PC-3 (cell line): ENCODE measurements at regions not wholly inside any gene's neighbourhood (a gene's known extent, or its start where the extent isn't known, plus 50 kb on each side); places are given as distances from the start of the nearest gene placed in this dataset.

Experiments used
- ATAC-seq: fragments of 200-7000 bp; cut with Tn5 transposase; 2 replicates; pipeline ENCODE4 v1.9.1; 2020; ENCODE audit warnings: mild to moderate bottlenecking, moderate library complexity
- BruUV-seq: library from RNA; stranded (reverse); fragments of 400-500 nt; replicated peaks from 2 replicates; lab custom pipeline; 2021; lab: Mats Ljungman, UMichigan
- CTCF ChIA-PET: fragments of 300-600 bp; sonication (Branson Sonifier 250); formaldehyde crosslinking; loops from one replicate; lab custom pipeline; 2022; ENCODE audit warnings: antibody characterized with exemption; lab: Charles Lee
- POLR2A ChIA-PET: fragments of 300-600 bp; sonication (Branson Sonifier 250); formaldehyde crosslinking; loops from one replicate; lab custom pipeline; 2022; ENCODE audit warnings: antibody characterized with exemption; ENCODE audit not compliant: unreplicated experiment; lab: Charles Lee
- DNase-seq: peaks from one replicate; pipeline ENCODE4 v3.0.0-alpha.2; 2015
- H2AFZ ChIP-seq: fragments of 300-600 bp; sonication (generic); 2 replicates; pipeline ENCODE4 v1.6.0; 2016; ENCODE audit warnings: antibody characterized with exemption, low read length
- H3F3A ChIP-seq: fragments of 300-600 bp; sonication (generic); one replicate; pipeline ENCODE4 v1.6.0; 2017; ENCODE audit warnings: antibody characterized with exemption, low read length, control low read depth, mild to moderate bottlenecking; ENCODE audit not compliant: unreplicated experiment
- H3K27ac ChIP-seq: fragments of 300-600 bp; sonication (generic); 2 replicates; pipeline ENCODE4 v1.5.1; 2016; ENCODE audit warnings: mild to moderate bottlenecking, low read length
- H3K27me3 ChIP-seq: fragments of 300-600 bp; sonication (generic); 2 replicates; pipeline ENCODE4 v1.6.1; 2016; ENCODE audit warnings: low read length, mixed read lengths
- H3K36me3 ChIP-seq: fragments of 300-600 bp; sonication (generic); 2 replicates; pipeline ENCODE4 v1.6.1; 2016; ENCODE audit warnings: low read depth, mixed run types, low read length, mixed read lengths
- H3K4me1 ChIP-seq: fragments of 300-600 bp; sonication (generic); 2 replicates; pipeline ENCODE4 v1.5.1; 2016; ENCODE audit warnings: low read length; ENCODE audit not compliant: insufficient read depth
- H3K4me2 ChIP-seq: fragments of 300-600 bp; sonication (generic); 2 replicates; pipeline ENCODE4 v1.6.0; 2016; ENCODE audit warnings: low read length
- H3K4me3 ChIP-seq: fragments of 300-600 bp; sonication (generic); 2 replicates; pipeline ENCODE4 v1.5.1; 2016; ENCODE audit warnings: mild to moderate bottlenecking, low read length, mixed read lengths
- H3K79me2 ChIP-seq: fragments of 300-600 bp; sonication (generic); 2 replicates; pipeline ENCODE4 v1.6.1; 2017; ENCODE audit warnings: low read length, mixed read lengths
- H3K9ac ChIP-seq: fragments of 300-600 bp; sonication (generic); 2 replicates; pipeline ENCODE4 v1.6.0; 2016; ENCODE audit warnings: mild to moderate bottlenecking, low read length
- H3K9me2 ChIP-seq: fragments of 300-600 bp; sonication (generic); replicated peaks from 2 replicates; pipeline ENCODE4 v1.6.1; 2016; ENCODE audit warnings: mixed run types, low read length, mixed read lengths
- H3K9me3 ChIP-seq: fragments of 300-600 bp; sonication (generic); 2 replicates; pipeline ENCODE4 v1.6.1; 2016; ENCODE audit warnings: low read length, mixed read lengths
- H4K20me1 ChIP-seq: fragments of 300-600 bp; sonication (generic); 2 replicates; pipeline ENCODE4 v1.6.1; 2016; ENCODE audit warnings: low read length, mixed read lengths
- CTCF ChIP-seq: fragments of 300-600 bp; sonication (generic); conservative IDR thresholded peaks from 2 replicates; pipeline ENCODE4 v1.5.1; 2017; ENCODE audit warnings: antibody characterized with exemption, low read depth, mild to moderate bottlenecking, low read length
- EZH2 ChIP-seq: fragments of 300-600 bp; sonication (generic); IDR thresholded peaks from one replicate; pipeline ENCODE4 v1.6.1; 2017; ENCODE audit warnings: antibody characterized with exemption, mild to moderate bottlenecking, low read length; ENCODE audit not compliant: unreplicated experiment
- EZH2phosphoT487 ChIP-seq: fragments of 300-600 bp; sonication (generic); IDR thresholded peaks from 2 replicates; pipeline ENCODE4 v1.6.1; 2018; ENCODE audit warnings: mild to moderate bottlenecking, antibody characterized with exemption, low read length, borderline replicate concordance
- intact Hi-C: fragments of 100-400 bp; cut with micrococcal nuclease; formaldehyde crosslinking; loops from 2 replicates; pipeline ENCODE4 v1.9.0; 2023

DNA sequence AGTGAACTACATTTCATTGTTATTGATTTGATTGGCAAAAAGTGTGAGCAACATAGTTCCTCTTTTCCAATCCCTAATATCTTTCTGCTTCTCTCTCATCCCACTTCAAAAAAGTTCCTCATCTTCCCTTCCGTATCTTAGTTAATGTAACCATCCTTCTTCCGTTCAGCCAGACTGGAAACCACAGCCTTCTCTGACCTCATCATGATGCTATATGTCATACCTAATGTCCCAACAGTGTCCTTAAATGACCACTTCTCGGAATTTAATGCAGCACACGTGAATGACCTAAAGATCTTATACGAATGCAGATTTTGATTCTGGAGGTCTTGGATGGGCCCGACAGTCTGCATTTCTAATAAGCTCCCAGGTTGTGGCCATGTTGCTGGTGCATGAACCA is 320.3 kb upstream of the SATB1 start:
- ATAC-seq (no peak), DNase-seq (no peak)
- BruUV-seq = no TSS peak
- H3K9me2 ChIP-seq = no peaks in the 10 kb centered on the region
- no peaks in the 10 kb centered on the region for H3K27me3 ChIP-seq
- TF ChIP-seq CTCF (no peak), EZH2 (no peak), EZH2phosphoT487 (no peak)
- POLR2A ChIA-PET = no interaction called here
- H3F3A ChIP-seq = no peaks in the 10 kb centered on the region
- H4K20me1 ChIP-seq = no peaks in the 10 kb centered on the region
- H2AFZ ChIP-seq = no peak overlapping the region
- no peak overlapping the region for H3K4me3 ChIP-seq
- no peaks in the 10 kb centered on the region for H3K36me3 ChIP-seq
- no peaks in the 10 kb centered on the region for H3K4me1 ChIP-seq
- no peak overlapping the region for H3K9ac ChIP-seq
- intact Hi-C loops = no loop called here
- H3K9me3 ChIP-seq = no peaks in the 10 kb centered on the region
- no peak overlapping the region for H3K4me2 ChIP-seq
- H3K79me2 ChIP-seq = no peaks in the 10 kb centered on the region
- CTCF ChIA-PET = no interaction called here
- H3K27ac ChIP-seq = no peak overlapping the region

DNA sequence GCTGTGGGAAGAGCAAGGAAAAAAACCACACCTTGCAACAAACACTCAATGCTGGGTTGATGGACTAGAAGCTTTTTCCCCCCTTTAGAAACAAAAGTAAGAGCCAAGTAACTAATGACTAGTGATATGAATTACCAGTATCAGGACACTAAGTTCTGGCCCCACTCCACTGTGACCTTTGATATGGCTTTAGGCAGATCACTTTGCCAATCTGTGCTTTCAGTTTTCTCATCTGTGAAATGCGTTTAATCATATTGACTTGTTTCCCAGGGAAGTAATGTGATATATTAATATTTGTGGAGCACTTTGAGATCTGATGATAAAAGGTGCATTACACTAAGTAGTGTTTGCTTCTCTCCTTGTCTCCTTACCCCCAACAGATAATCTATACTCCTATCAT is 319.3 kb upstream of the SATB1 start:
- no peaks in the 10 kb centered on the region for H3K36me3 ChIP-seq
- no peaks in the 10 kb centered on the region for H4K20me1 ChIP-seq
- no peaks in the 10 kb centered on the region for H3K79me2 ChIP-seq
- H3F3A ChIP-seq = no peaks in the 10 kb centered on the region
- DNase-seq = no peak
- intact Hi-C loops = no loop called here
- TF ChIP-seq CTCF (no peak), EZH2phosphoT487 (no peak)
- CTCF ChIA-PET = no interaction called here
- BruUV-seq = no TSS peak
- no peak overlapping the region for H2AFZ ChIP-seq
- no peak for ATAC-seq
- POLR2A ChIA-PET = no interaction called here
- no peaks in the 10 kb centered on the region for H3K27me3 ChIP-seq
- no peaks in the 10 kb centered on the region for H3K9me2 ChIP-seq
- no peak overlapping the region for H3K4me2 ChIP-seq
- H3K9ac ChIP-seq = no peak overlapping the region
- H3K4me3 ChIP-seq = no peak overlapping the region
- no peak overlapping the region for H3K27ac ChIP-seq
- H3K4me1 ChIP-seq = no peaks in the 10 kb centered on the region
- H3K9me3 ChIP-seq = no peaks in the 10 kb centered on the region

DNA sequence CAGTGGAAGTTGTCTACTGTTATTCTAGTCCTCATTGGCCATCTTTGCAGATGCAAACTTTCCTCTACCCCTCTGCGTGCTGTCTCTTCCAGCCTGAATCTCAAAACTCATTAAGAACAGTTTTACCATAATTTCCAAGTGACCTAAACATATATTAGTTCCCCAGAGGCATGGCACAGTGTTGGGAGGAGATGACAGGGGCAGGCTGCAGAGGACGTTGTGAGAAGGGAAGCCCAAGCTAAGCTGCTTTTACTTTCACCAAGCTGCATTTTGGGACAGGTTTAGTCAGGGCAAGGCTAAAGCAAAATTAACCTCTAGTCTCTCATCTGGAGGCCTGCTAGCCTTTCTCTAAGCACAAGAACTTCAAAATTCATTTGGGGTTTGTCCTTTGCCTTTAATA is 318.6 kb upstream of the SATB1 start:
- ChIA-PET CTCF (no interaction called here), POLR2A (no interaction called here)
- no peaks in the 10 kb centered on the region for H3F3A ChIP-seq
- H3K4me3 ChIP-seq = no peak overlapping the region
- no peak for ATAC-seq
- H3K4me1 ChIP-seq = no peaks in the 10 kb centered on the region
- no peaks in the 10 kb centered on the region for H3K79me2 ChIP-seq
- H2AFZ ChIP-seq = no peak overlapping the region; the same call in 1 of the 2 replicates
- H3K9ac ChIP-seq = no peak overlapping the region
- no peak overlapping the region for H3K4me2 ChIP-seq
- H4K20me1 ChIP-seq = no peaks in the 10 kb centered on the region
- no peak for DNase-seq
- intact Hi-C loops = no loop called here
- H3K9me3 ChIP-seq = no peaks in the 10 kb centered on the region
- no peaks in the 10 kb centered on the region for H3K36me3 ChIP-seq
- no TSS peak for BruUV-seq
- no peaks in the 10 kb centered on the region for H3K27me3 ChIP-seq
- H3K9me2 ChIP-seq = no peaks in the 10 kb centered on the region
- TF ChIP-seq EZH2 = no peak
- TF ChIP-seq CTCF = no peak
- no peak for TF ChIP-seq EZH2phosphoT487
- no peak overlapping the region for H3K27ac ChIP-seq
